CD4-positive, alpha-beta T cell treated with Interleukin-10 for 1 hour (primary cell): ENCODE measurements at regions not wholly inside any gene's neighbourhood (a gene's known extent, or its start where the extent isn't known, plus 50 kb on each side); places are given as distances from the start of the nearest gene placed in this dataset.
"Not testable (repeated sequence)": the region's sequence is repeated elsewhere in the genome, so short reads cannot be mapped to it uniquely, and the experiment has no call there.

Experiments
- DNase-seq: peaks from one replicate; pipeline ENCODE4 v3.0.0-alpha.2; 2020

DNA sequence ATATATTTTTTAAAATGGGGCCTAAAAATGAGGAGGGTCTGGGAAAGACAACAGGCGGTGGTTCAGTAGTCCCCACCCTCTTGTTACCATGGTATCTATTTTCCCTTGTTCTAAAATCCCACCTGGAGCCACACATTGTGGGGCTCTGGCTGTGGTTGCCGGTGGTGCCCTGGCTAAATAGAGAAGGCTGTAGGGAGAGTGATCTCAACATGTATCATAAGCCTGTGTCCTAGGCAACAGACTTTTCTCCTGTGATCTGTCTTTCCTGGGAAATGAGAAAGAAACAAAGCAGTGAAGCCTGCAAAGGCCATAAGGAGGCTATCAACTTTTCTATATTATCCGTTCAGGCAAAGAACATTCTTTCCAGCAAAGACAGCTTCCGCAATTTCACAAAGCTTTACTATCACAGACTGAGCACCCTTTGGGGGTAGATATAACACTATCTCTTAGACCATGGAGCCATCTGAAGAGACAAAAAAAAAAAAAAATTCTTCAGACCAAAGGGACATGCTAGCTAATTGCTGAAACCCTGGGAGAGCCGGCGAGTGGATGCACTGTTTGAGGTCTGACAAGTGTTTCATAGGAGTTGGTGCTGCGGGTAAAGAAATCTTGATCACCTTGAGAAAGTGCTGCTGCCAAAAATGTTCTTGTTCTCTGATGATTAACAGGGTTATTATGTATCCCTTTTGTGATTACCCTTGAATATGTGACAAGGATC lies 879.2 kb upstream of the DDX18 start:
- no peak for DNase-seq

- no peak for DNase-seq
Measured at GRCh38 chr2:116948258-116948657, 866.2 kb upstream of the DDX18 start.

DNA sequence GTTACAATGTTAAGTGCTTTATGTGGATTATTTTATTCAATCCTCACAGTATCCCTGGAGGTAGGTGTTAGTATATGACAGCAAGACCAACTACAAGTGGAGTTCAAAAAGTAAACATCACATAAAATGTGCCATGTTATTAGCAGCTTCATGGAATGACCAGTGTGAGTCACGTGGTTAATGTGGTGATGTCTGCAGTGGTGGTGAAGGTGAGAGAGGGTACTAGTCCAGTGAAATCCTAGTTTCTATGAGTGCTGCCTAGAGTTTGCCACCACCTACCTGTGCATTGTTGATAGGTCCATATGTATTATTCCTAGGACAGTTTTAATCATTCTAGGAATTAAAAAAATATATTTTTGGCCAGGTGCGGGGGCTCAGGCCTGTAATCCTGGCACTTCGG lies 865.2 kb upstream of the DDX18 start:
- no peak for DNase-seq

DNA sequence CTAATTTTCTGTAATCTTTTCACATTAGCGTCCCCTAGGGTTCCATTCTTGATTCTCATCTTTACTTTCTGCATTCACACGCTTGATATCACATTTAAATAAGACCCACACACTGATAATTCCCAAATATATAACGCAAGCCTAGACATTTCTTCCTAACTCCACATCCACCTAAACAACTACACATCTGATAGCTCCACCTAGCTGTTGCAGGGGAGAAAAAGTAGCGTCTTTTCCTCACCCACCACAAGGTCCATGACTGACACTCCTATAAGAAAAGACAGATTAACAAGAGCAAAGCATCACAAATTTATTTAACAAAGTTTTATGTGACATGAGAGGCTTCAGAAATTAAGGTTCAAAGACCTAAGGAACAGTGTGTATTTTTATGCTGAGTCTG lies 862.2 kb upstream of the DDX18 start:
- DNase-seq, result no peak

GRCh38 chr2:116955646-116956045 lies 858.8 kb upstream of the DDX18 start:
- no peak for DNase-seq

GRCh38 chr2:116975608-116976007 lies 838.9 kb upstream of the DDX18 start:
- no peak for DNase-seq

DNA sequence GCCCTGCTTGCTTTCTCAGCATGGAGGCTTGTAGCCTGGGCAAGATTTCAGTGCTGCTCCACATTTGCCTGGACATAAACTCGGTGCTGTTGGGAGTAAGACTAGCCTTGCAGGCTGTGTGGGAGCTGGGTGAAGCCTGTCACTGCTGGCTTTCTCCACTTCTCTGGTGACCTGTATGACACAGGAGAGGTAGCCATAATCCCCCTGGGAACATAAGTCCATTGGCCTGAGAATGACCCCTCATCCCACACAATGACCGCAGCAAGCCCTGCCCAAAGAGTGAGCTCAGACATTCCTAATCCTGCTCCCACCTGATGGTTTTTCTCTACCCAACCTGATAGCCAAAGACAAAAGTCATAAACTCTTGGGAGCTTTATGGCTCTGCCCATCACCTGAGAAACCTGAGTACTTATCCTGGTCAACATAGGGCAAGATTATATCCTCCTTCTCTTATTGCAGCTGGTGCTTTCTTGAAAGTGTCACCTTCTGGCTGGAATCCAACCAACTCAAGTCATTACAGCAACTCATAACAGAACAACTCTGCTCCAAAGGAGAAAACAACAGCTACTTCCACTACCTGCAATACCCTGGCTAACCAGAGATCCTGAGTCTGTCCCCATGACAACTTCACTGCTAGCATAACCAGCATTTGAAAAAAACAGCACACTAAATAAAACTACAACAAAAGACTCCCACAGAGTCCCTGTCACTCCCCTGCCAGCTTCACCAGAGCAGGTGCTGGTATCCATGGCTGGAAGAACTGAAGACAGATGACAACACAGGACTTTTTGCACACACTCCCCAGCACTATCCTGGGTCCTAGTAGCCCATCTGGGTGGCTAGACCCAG lies 834.4 kb upstream of the DDX18 start:
- no peak for DNase-seq

GRCh38 chr2:116987447-116987846 lies 827.0 kb upstream of the DDX18 start:
- no peak for DNase-seq

DNA sequence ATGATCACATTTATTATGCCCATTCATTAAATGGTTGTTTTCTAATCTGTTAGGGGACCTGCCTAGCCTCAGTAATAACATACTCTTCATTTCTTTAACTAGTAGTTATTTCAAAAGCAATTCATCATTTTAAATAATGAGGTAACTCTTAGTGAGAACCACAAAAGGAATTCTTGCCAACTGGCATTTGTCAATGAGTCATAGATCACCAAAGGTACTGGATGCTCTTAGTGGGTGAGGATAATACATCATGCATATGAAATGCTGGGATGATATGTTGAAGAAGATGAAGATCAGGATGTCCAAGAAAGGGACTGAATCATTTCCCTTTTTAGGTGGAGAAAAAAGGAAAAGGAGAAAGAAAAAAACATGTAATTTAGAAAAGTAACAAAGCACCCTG lies 826.2 kb upstream of the DDX18 start:
- no peak for DNase-seq

DNA sequence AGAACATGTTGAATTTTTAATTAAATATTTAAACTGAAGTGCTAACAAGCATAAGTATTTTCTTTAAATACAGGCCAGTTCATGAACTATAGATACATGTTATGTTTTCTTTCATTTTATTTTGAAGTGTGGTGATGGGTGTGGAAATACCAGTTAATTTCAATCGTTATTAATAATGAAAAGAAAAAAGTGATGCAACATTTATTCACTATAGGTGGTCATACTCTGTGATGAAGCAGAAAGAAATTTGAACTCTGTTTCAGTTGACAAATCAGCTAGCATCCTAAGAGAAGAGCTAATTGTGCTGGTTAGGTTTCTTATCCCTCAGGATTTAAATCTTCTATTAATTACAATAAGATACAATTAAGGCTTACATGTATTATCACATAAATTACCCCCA lies 795.1 kb upstream of the DDX18 start:
- DNase-seq, result no peak

DNA sequence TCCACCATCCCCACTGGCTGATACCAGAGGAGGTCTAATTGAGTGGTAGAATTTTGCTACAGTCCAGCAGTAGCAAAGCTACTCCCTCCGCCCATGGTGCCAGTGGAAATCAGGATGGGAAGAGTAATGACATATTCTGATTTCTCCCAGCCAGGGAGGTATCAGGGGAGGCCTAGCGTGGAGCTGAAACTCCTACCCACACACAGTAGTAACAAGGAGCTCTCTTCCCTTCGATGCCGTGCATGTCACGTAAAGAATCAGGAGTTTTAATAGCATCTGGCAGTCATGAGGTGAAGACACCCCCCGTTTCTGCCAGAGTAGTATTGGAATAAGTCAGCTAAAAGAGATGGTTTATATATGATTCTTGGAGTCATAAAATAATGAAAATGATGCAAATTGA lies 786.8 kb upstream of the DDX18 start:
- DNase-seq, result no peak

DNA sequence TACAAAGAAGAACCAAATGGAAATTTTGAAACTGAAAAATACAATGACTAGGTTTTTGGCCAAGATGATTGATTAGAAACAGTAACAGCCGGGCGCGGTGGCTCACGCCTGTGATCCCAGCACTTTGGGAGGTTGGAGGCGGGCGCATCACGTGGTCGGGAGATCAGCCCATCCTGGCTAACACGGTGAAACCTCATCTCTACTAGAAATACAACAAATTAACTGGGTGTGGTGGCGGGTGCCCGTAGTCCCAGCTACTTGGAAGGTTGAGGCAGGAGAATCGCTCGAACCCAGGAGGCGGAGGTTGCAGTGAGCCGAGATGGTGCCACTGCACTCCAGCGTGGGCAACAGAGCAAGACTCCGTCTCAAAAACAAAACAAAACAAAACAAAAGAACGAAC lies 785.8 kb upstream of the DDX18 start:
- DNase-seq, result not testable (repeated sequence)

GRCh38 chr2:117055499-117056375 lies 758.8 kb upstream of the DDX18 start:
- DNase-seq, result no peak

GRCh38 chr2:117056376-117056748 lies 758.1 kb upstream of the DDX18 start:
- no peak for DNase-seq

DNA sequence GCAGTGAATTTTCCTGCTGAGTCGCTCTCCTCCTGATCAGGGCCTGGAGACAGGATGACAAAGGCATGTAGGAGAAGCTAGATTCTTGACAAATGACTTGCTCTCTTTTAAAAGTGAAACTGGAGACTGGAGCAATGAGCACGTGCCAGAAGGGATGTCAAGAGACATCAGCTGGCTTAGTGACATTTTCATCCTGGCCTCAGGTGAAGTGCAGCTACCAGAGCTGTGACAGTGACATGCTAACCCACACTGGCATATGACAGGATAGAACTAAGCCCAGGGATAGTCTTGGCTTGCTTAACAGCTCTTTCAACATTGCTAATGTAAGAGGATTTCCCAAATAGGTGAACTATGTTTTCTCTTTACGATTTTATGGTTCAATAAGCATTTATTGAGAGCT lies 757.5 kb upstream of the DDX18 start:
- no peak for DNase-seq

- no peak for DNase-seq
Measured at GRCh38 chr2:117058366-117058765, 756.1 kb upstream of the DDX18 start.

DNA sequence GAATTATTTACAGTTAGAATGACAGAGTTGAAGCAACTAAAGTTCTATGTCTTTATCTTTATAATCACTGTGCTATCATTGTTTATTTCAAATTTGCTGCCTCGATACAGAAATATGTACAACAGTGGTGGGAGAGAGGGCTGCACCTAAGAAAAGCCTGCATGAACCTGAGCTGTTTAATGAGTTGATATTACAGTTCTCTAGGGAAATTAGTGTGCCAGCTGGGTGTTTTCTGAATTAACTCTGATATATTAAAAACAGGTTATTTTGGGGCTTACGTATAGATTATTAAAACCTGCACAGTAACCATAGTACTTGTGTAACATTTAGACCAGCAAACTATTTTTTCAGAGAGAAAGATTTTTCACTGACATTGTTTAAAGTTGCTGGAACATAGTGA lies 750.5 kb upstream of the DDX18 start:
- no peak for DNase-seq

GRCh38 chr2:117065912-117066311 lies 748.6 kb upstream of the DDX18 start:
- no peak for DNase-seq

DNA sequence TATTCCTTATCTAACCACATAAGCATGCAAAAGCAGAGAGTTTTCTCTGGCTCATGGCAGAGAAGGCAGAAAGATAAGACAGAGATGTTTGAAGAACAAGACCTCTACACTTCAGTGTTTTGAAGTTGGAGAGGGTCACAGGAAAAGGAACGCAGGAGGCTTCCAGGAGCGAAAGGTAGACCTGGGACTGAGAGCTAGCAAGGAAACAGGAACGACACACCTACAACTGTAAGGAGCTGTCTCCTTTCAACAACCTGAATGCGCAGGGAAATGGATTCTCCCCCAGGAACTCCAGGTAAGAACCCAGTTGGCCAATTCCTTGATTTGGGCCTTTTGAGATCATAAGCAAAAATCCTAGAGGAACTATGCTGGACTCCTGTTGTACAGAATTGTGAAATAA lies 746.6 kb upstream of the DDX18 start:
- DNase-seq, result no peak

- DNase-seq, result no peak
Measured at GRCh38 chr2:117068371-117068770, 746.1 kb upstream of the DDX18 start.

- DNase-seq, result no peak
Measured at GRCh38 chr2:117071556-117072102, 742.9 kb upstream of the DDX18 start.

- no peak for DNase-seq
Measured at GRCh38 chr2:117074756-117075155, 739.7 kb upstream of the DDX18 start.

GRCh38 chr2:117085256-117085655 lies 729.2 kb upstream of the DDX18 start:
- no peak for DNase-seq
